ENCODE measurements at regions not wholly inside any gene's neighbourhood (a gene's known extent, or its start where the extent isn't known, plus 50 kb on each side); places are given as distances from the start of the nearest gene placed in this dataset.

GRCh38 chr18:64539847-64540246 lies 391.0 kb upstream of the LINC00305 start:
- H3K4me3 ChIP-seq (ENCODE audit: low read depth, low read length): no peak overlapping the region
- TF ChIP-seq CTCF (IDR thresholded peaks at IDR 0.05; ENCODE audit: insufficient read depth, low read depth, low read length): no peak

GRCh38 chr18:64528646-64529045 lies 379.8 kb upstream of the LINC00305 start:
- H3K4me3 ChIP-seq (ENCODE audit: low read depth, low read length): no peak overlapping the region
- no peak for DNase-seq (ENCODE audit: low read depth)
- no peak for TF ChIP-seq CTCF (IDR thresholded peaks at IDR 0.05; ENCODE audit: insufficient read depth, low read depth, low read length)

More at GRCh38 chr18:64539847-64540246, 391.0 kb upstream of the LINC00305 start:
- DNase-seq (ENCODE audit: low read depth): no peak

GRCh38 chr18:64519201-64519600 lies 370.3 kb upstream of the LINC00305 start:
- H3K4me3 ChIP-seq (ENCODE audit: low read depth, low read length): no peak overlapping the region
- no peak for DNase-seq (ENCODE audit: low read depth)
- no peak for TF ChIP-seq CTCF (IDR thresholded peaks at IDR 0.05; ENCODE audit: insufficient read depth, low read depth, low read length)

- no peak for DNase-seq (ENCODE audit: low read depth)
- no peak for TF ChIP-seq CTCF (IDR thresholded peaks at IDR 0.05; ENCODE audit: insufficient read depth, low read depth, low read length)
- H3K4me3 ChIP-seq (ENCODE audit: low read depth, low read length): no peak overlapping the region
These were observed 369.3 kb upstream of the LINC00305 start for GRCh38 chr18:64518191-64518590.

GRCh38 chr18:64513401-64513800 lies 364.5 kb upstream of the LINC00305 start:
- no peak for TF ChIP-seq CTCF (IDR thresholded peaks at IDR 0.05; ENCODE audit: insufficient read depth, low read depth, low read length)
- H3K4me3 ChIP-seq (ENCODE audit: low read depth, low read length): no peak overlapping the region
- no peak for DNase-seq (ENCODE audit: low read depth)

GRCh38 chr18:64490207-64490606 lies 341.3 kb upstream of the LINC00305 start:
- no peak for DNase-seq (ENCODE audit: low read depth)
- TF ChIP-seq CTCF (IDR thresholded peaks at IDR 0.05; ENCODE audit: insufficient read depth, low read depth, low read length): no peak

GRCh38 chr18:64488698-64489097 lies 339.8 kb upstream of the LINC00305 start:
- DNase-seq (ENCODE audit: low read depth): no peak
- TF ChIP-seq CTCF (IDR thresholded peaks at IDR 0.05; ENCODE audit: insufficient read depth, low read depth, low read length): no peak
- H3K4me3 ChIP-seq (ENCODE audit: low read depth, low read length): no peak overlapping the region

More at GRCh38 chr18:64490207-64490606, 341.3 kb upstream of the LINC00305 start:
- H3K4me3 ChIP-seq (ENCODE audit: low read depth, low read length): no peak overlapping the region

All from fibroblast of villous mesenchyme (primary cell).